ENCODE measurements at regions not wholly inside any gene's neighbourhood (a gene's known extent, or its start where the extent isn't known, plus 50 kb on each side); places are given as distances from the start of the nearest gene placed in this dataset.

- no peak for DNase-seq (ENCODE audit: low spot score)
These were observed 456.2 kb upstream of the THBS1 start for GRCh38 chr15:39124553-39125171.

- DNase-seq (ENCODE audit: low spot score): no peak
These were observed 455.7 kb upstream of the THBS1 start for GRCh38 chr15:39125226-39125625.

GRCh38 chr15:39125904-39126303 is 455.0 kb upstream of the THBS1 start:
- no peak for DNase-seq (ENCODE audit: low spot score)

- no peak for DNase-seq (ENCODE audit: low spot score)
These were observed 453.6 kb upstream of the THBS1 start for GRCh38 chr15:39127151-39127790.

GRCh38 chr15:39127925-39128617 is 452.8 kb upstream of the THBS1 start:
- peak; percentile 49 for DNase-seq (ENCODE audit: low spot score)

- DNase-seq (ENCODE audit: low spot score): no peak
These were observed 452.1 kb upstream of the THBS1 start for GRCh38 chr15:39128746-39129145.

- DNase-seq (ENCODE audit: low spot score): no peak
These were observed 450.1 kb upstream of the THBS1 start for GRCh38 chr15:39130556-39131379.

- DNase-seq (ENCODE audit: low spot score): no peak
These were observed 449.3 kb upstream of the THBS1 start for GRCh38 chr15:39131609-39132008.

- no peak for DNase-seq (ENCODE audit: low spot score)
These were observed 448.8 kb upstream of the THBS1 start for GRCh38 chr15:39132070-39132469.

- DNase-seq (ENCODE audit: low spot score): no peak
These were observed 447.8 kb upstream of the THBS1 start for GRCh38 chr15:39132954-39133600.

GRCh38 chr15:39134282-39134681 is 446.6 kb upstream of the THBS1 start:
- DNase-seq (ENCODE audit: low spot score): no peak

GRCh38 chr15:39135989-39136388 is 444.9 kb upstream of the THBS1 start:
- DNase-seq (ENCODE audit: low spot score): no peak

GRCh38 chr15:39139431-39140059 is 441.3 kb upstream of the THBS1 start:
- no peak for DNase-seq (ENCODE audit: low spot score)

- no peak for DNase-seq (ENCODE audit: low spot score)
These were observed 440.7 kb upstream of the THBS1 start for GRCh38 chr15:39140060-39140604.

GRCh38 chr15:39142500-39142899 is 438.4 kb upstream of the THBS1 start:
- no peak for DNase-seq (ENCODE audit: low spot score)

GRCh38 chr15:39143479-39143878 is 437.4 kb upstream of the THBS1 start:
- no peak for DNase-seq (ENCODE audit: low spot score)

GRCh38 chr15:39144051-39144450 is 436.8 kb upstream of the THBS1 start:
- no peak for DNase-seq (ENCODE audit: low spot score)

- DNase-seq (ENCODE audit: low spot score): no peak
These were observed 436.0 kb upstream of the THBS1 start for GRCh38 chr15:39144613-39145499.

GRCh38 chr15:39145854-39146625 is 434.8 kb upstream of the THBS1 start:
- DNase-seq (ENCODE audit: low spot score): no peak

Data from ureter (tissue), 1 donor.